Peyer's patch (tissue), 4 donors: ENCODE measurements at regions not wholly inside any gene's neighbourhood (a gene's known extent, or its start where the extent isn't known, plus 50 kb on each side); places are given as distances from the start of the nearest gene placed in this dataset.

Experiments used
- POLR2A ChIP-seq, 2 donors: fragments of 450-650 bp; IDR thresholded peaks; one replicate each; pipeline ENCODE4 v1.5.1; 2017; ENCODE audit warnings: antibody characterized with exemption in 2 of 2, mild to moderate bottlenecking in 2 of 2, moderate library complexity in 2 of 2
- TF ChIP-seq, protein P1 (sequence below), 6 experiments: fragments of 450-650 bp in 4 of 6; fragments of 200-600 bp in 2 of 6; sonication (generic) in 1 of 6; IDR thresholded peaks; one replicate each; pipeline ENCODE4 v1.5.1; 2017 to 2019; ENCODE audit warnings: antibody characterized with exemption in 6 of 6, mild to moderate bottlenecking in 3 of 6, moderate library complexity in 1 of 6

DNA sequence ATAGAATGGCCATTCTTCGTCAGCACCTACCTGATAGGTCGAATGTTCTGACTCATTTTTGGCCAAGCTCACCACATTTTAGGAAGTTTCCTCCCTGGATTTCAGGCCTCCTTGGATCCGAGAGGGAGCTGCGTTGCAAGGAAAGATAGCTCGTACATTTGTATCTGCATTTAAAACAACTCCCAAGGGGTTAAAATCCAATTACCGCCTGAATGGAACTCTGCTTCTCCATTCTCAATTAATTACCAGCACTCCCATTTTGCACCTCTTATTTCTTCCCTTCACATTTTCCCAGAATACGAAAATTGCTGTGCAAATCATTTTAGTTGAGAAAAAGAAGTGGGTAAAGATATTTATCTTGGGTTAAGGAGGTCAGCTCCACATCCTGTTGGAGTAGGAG lies 610.7 kb downstream of the NPHP4 start:
- TF ChIP-seq POLR2A (IDR thresholded peaks at IDR 0.05) = no peak
- TF ChIP-seq, protein P1, sequence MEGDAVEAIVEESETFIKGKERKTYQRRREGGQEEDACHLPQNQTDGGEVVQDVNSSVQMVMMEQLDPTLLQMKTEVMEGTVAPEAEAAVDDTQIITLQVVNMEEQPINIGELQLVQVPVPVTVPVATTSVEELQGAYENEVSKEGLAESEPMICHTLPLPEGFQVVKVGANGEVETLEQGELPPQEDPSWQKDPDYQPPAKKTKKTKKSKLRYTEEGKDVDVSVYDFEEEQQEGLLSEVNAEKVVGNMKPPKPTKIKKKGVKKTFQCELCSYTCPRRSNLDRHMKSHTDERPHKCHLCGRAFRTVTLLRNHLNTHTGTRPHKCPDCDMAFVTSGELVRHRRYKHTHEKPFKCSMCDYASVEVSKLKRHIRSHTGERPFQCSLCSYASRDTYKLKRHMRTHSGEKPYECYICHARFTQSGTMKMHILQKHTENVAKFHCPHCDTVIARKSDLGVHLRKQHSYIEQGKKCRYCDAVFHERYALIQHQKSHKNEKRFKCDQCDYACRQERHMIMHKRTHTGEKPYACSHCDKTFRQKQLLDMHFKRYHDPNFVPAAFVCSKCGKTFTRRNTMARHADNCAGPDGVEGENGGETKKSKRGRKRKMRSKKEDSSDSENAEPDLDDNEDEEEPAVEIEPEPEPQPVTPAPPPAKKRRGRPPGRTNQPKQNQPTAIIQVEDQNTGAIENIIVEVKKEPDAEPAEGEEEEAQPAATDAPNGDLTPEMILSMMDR (IDR thresholded peaks at IDR 0.05) = no peak
